Panc1 (cell line): ENCODE measurements at regions not wholly inside any gene's neighbourhood (a gene's known extent, or its start where the extent isn't known, plus 50 kb on each side); places are given as distances from the start of the nearest gene placed in this dataset.
"Not testable (repeated sequence)": the region's sequence is repeated elsewhere in the genome, so short reads cannot be mapped to it uniquely, and the experiment has no call there.

Experiments used
- ATAC-seq: fragments of 200-7000 bp; cut with Tn5 transposase; 2 replicates; pipeline ENCODE4 v1.9.1; 2020; ENCODE audit warnings: mild to moderate bottlenecking, moderate library complexity
- BruUV-seq: library from RNA; stranded (reverse); fragments of 400-500 nt; replicated peaks from 2 replicates; lab custom pipeline; 2021; lab: Mats Ljungman, UMichigan
- CTCF ChIA-PET: fragments of 300-600 bp; sonication (Branson Sonifier 250); formaldehyde crosslinking; loops from one replicate; lab custom pipeline; 2022; ENCODE audit warnings: antibody characterized with exemption; lab: Charles Lee
- POLR2A ChIA-PET: fragments of 300-600 bp; sonication (Branson Sonifier 250); formaldehyde crosslinking; loops from one replicate; lab custom pipeline; 2022; ENCODE audit warnings: antibody characterized with exemption; lab: Charles Lee
- DNase-seq: peaks from one replicate; pipeline ENCODE4 v3.0.0-alpha.2; 2010; ENCODE audit warnings: low read depth, low spot score
- H3K27ac ChIP-seq: 2 replicates; pipeline ENCODE4 v1.5.1; 2011; ENCODE audit warnings: mild to moderate bottlenecking, low read length, inconsistent platforms
- H3K27me3 ChIP-seq: fragments of 200-500 bp; sonication (Bioruptor generic); 2 replicates; pipeline ENCODE4 v1.6.0; 2014; ENCODE audit warnings: low read length, inconsistent platforms; ENCODE audit not compliant: control insufficient read depth, insufficient read depth
- H3K36me3 ChIP-seq: fragments of 200-500 bp; sonication (Bioruptor generic); 2 replicates; pipeline ENCODE4 v1.5.1; 2014; ENCODE audit warnings: inconsistent platforms, mild to moderate bottlenecking, low read length, moderate library complexity; ENCODE audit not compliant: control insufficient read depth, insufficient read depth
- H3K4me1 ChIP-seq: 2 replicates; pipeline ENCODE4 v1.5.1; 2011; ENCODE audit warnings: inconsistent platforms, mild to moderate bottlenecking, low read length, moderate library complexity; ENCODE audit not compliant: control insufficient read depth, insufficient read depth
- H3K4me3 ChIP-seq, 2 experiments: 2 replicates each; pipeline ENCODE4 v1.5.1; 2011 to 2012; ENCODE audit warnings: low read depth in 2 of 2, low read length in 2 of 2, mild to moderate bottlenecking in 2 of 2, inconsistent platforms in 1 of 2, moderate library complexity in 1 of 2
- H3K9me3 ChIP-seq: fragments of 200-500 bp; sonication (Bioruptor generic); 2 replicates; pipeline ENCODE4 v1.5.1; 2014; ENCODE audit warnings: low read depth, mild to moderate bottlenecking, inconsistent platforms, low read length, moderate library complexity; ENCODE audit not compliant: control insufficient read depth, insufficient read depth
- CTCF ChIP-seq: fragments of 450-650 bp; IDR thresholded peaks from 2 replicates; pipeline ENCODE4 v1.5.1; 2017; ENCODE audit warnings: mild to moderate bottlenecking
- POLR2AphosphoS5 ChIP-seq: IDR thresholded peaks from 2 replicates; pipeline ENCODE4 v1.6.1; 2012; ENCODE audit warnings: mild to moderate bottlenecking, low read depth, low read length, moderate library complexity
- SIN3A ChIP-seq: IDR thresholded peaks from 2 replicates; pipeline ENCODE4 v1.6.1; 2012; ENCODE audit warnings: low read depth, mild to moderate bottlenecking, low read length, moderate library complexity, borderline replicate concordance; ENCODE audit not compliant: insufficient read depth
- TCF7L2 ChIP-seq: IDR thresholded peaks from 2 replicates; pipeline ENCODE4 v1.6.1; 2011; ENCODE audit warnings: mild to moderate bottlenecking, low read depth, low read length, inconsistent platforms
- in situ Hi-C: cut with HindIII; loops from 2 replicates; pipeline ENCODE4 v1.10.0; 2016; ENCODE audit warnings: low sequenced_read_pairs, low pct_unique_long_range_greater_than_20kb
- intact Hi-C: fragments of 100-400 bp; cut with micrococcal nuclease; formaldehyde crosslinking; loops from one replicate; pipeline ENCODE4 v1.10.0; 2022; ENCODE audit not compliant: unreplicated experiment
- TF ChIP-seq, protein P1 (sequence below), 2 experiments: IDR thresholded peaks; 2 replicates each; pipeline ENCODE4 v1.6.1; 2011 to 2012; ENCODE audit warnings: low read depth in 2 of 2, control low read depth in 1 of 2, low read length in 1 of 2, mild to moderate bottlenecking in 1 of 2, moderate library complexity in 1 of 2; ENCODE audit not compliant: insufficient read depth in 1 of 2

- CTCF ChIA-PET, H3K4me1 ChIP-seq, H3K4me3 ChIP-seq, in situ Hi-C loops, intact Hi-C loops, POLR2A ChIA-PET, H3K9me3 ChIP-seq, ATAC-seq, BruUV-seq, H3K27ac ChIP-seq, H3K36me3 ChIP-seq, H3K27me3 ChIP-seq, DNase-seq: not testable (repeated sequence)
These were observed 51.9 kb downstream of the DIPK2A start for GRCh38 chr3:144023543-144023942.

GRCh38 chr3:144028798-144029411 lies 57.3 kb downstream of the DIPK2A start:
- no peaks in the 10 kb centered on the region for H3K27me3 ChIP-seq
- no peak overlapping the region for H3K27ac ChIP-seq
- ATAC-seq: no peak
- H3K4me3 ChIP-seq: no peak overlapping the region
- H3K9me3 ChIP-seq: no peaks in the 10 kb centered on the region
- in situ Hi-C loops: no loop called here
- BruUV-seq: no TSS peak
- TF ChIP-seq TCF7L2 (no peak), SIN3A (no peak), POLR2AphosphoS5 (no peak), CTCF (no peak)
- TF ChIP-seq, protein P1, sequence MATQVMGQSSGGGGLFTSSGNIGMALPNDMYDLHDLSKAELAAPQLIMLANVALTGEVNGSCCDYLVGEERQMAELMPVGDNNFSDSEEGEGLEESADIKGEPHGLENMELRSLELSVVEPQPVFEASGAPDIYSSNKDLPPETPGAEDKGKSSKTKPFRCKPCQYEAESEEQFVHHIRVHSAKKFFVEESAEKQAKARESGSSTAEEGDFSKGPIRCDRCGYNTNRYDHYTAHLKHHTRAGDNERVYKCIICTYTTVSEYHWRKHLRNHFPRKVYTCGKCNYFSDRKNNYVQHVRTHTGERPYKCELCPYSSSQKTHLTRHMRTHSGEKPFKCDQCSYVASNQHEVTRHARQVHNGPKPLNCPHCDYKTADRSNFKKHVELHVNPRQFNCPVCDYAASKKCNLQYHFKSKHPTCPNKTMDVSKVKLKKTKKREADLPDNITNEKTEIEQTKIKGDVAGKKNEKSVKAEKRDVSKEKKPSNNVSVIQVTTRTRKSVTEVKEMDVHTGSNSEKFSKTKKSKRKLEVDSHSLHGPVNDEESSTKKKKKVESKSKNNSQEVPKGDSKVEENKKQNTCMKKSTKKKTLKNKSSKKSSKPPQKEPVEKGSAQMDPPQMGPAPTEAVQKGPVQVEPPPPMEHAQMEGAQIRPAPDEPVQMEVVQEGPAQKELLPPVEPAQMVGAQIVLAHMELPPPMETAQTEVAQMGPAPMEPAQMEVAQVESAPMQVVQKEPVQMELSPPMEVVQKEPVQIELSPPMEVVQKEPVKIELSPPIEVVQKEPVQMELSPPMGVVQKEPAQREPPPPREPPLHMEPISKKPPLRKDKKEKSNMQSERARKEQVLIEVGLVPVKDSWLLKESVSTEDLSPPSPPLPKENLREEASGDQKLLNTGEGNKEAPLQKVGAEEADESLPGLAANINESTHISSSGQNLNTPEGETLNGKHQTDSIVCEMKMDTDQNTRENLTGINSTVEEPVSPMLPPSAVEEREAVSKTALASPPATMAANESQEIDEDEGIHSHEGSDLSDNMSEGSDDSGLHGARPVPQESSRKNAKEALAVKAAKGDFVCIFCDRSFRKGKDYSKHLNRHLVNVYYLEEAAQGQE (IDR thresholded peaks at IDR 0.05; ENCODE audit: insufficient read depth in 1 of 2, low read depth in 2 of 2, low read length in 1 of 2): no peak
- no peaks in the 10 kb centered on the region for H3K36me3 ChIP-seq
- POLR2A ChIA-PET: no interaction called here
- CTCF ChIA-PET: no interaction called here
- intact Hi-C loops: no loop called here
- no peak for DNase-seq
- H3K4me1 ChIP-seq: no peaks in the 10 kb centered on the region

DNA sequence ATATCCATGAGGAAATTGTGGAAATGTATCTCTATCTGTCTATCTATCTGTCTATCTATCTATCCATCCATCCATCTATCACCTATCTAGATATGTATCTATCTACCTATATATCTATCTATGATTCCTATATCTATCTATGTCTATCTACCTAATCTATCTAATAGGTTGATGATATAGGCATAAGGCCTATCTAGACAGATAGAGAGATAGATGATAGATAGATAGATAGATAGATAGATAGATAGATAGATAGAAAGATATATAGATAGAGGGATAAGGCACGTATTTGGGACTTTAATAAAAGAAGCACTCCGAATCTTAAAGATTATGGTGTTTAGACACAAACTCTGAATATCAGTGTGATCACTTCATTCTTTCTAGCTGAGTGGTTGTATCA lies 58.1 kb downstream of the DIPK2A start:
- CTCF ChIA-PET: no interaction called here

More for the DNA sequence above, 58.1 kb downstream of the DIPK2A start:
- H3K36me3 ChIP-seq: no peaks in the 10 kb centered on the region
- POLR2A ChIA-PET: no interaction called here
- in situ Hi-C loops (no loop called here), intact Hi-C loops (no loop called here)
- no peak for DNase-seq
- H3K4me3 ChIP-seq: no peak overlapping the region
- no peaks in the 10 kb centered on the region for H3K4me1 ChIP-seq
- no peak overlapping the region for H3K27ac ChIP-seq
- BruUV-seq: no TSS peak
- no peak for ATAC-seq
- no peaks in the 10 kb centered on the region for H3K9me3 ChIP-seq
- no peak for TF ChIP-seq CTCF
- no peak for TF ChIP-seq SIN3A
- TF ChIP-seq POLR2AphosphoS5: no peak
- TF ChIP-seq, protein P1 (IDR thresholded peaks at IDR 0.05; ENCODE audit: insufficient read depth in 1 of 2, low read depth in 2 of 2, low read length in 1 of 2): no peak
- TF ChIP-seq TCF7L2: no peak
- no peaks in the 10 kb centered on the region for H3K27me3 ChIP-seq
